Esophagus (tissue), 2 donors: ENCODE measurements at regions not wholly inside any gene's neighbourhood (a gene's known extent, or its start where the extent isn't known, plus 50 kb on each side); places are given as distances from the start of the nearest gene placed in this dataset.
"Not testable (repeated sequence)": the region's sequence is repeated elsewhere in the genome, so short reads cannot be mapped to it uniquely, and the experiment has no call there.

ENCODE experiments used
- H3K27ac ChIP-seq, 2 donors: one replicate each; pipeline ENCODE4 v1.5.1; 2013; ENCODE audit warnings: low read depth in 2 of 2, mild to moderate bottlenecking in 2 of 2, inconsistent platforms in 1 of 2, low read length in 1 of 2, moderate library complexity in 1 of 2
- H3K27me3 ChIP-seq, 2 donors: one replicate each; pipeline ENCODE4 v1.6.1; 2013; ENCODE audit warnings: low read length in 2 of 2, control low read depth in 1 of 2, mild to moderate bottlenecking in 1 of 2; ENCODE audit not compliant: insufficient read depth in 2 of 2, control insufficient read depth in 1 of 2
- H3K36me3 ChIP-seq, 2 donors: one replicate each; pipeline ENCODE4 v1.6.1; 2013; ENCODE audit warnings: low read length in 1 of 2; ENCODE audit not compliant: control insufficient read depth in 2 of 2, insufficient read depth in 2 of 2
- H3K4me1 ChIP-seq, 2 donors: one replicate each; pipeline ENCODE4 v1.6.1; 2013; ENCODE audit warnings: low read length in 1 of 2; ENCODE audit not compliant: control insufficient read depth in 2 of 2, insufficient read depth in 2 of 2
- H3K4me3 ChIP-seq, 2 donors: one replicate each; pipeline ENCODE4 v1.5.1; 2013; ENCODE audit warnings: low read length in 2 of 2, mild to moderate bottlenecking in 2 of 2, low read depth in 1 of 2, moderate library complexity in 1 of 2
- H3K9me3 ChIP-seq, 2 donors: one replicate each; pipeline ENCODE4 v1.6.1; 2013; ENCODE audit warnings: mild to moderate bottlenecking in 2 of 2, low read depth in 1 of 2, low read length in 1 of 2, moderate library complexity in 1 of 2; ENCODE audit not compliant: control insufficient read depth in 2 of 2, insufficient read depth in 1 of 2
- WGBS, 2 donors: extraction: QIAGEN DNeasy Blood & Tissue Kit; methylation state at CpG; one replicate each; pipeline ENCODE4 v1.1.7; 2013; 5-methylcytosine and 5-hydroxymethylcytosine counted together
- donor health status: healthy with polysubstance abuse.
- donor health status: Bipolar disorder and iron deficiency.

- H3K27ac ChIP-seq = no peak overlapping the region
- no peaks in the 10 kb centered on the region for H3K9me3 ChIP-seq
- no peak overlapping the region for H3K4me3 ChIP-seq
- 50 to 52% methylated on average over 27 of the region's 27 CpGs for WGBS, 2 donors
- H3K27me3 ChIP-seq = no peaks in the 10 kb centered on the region
- peaks cover 0 to 2% of the 10 kb centered on the region in 2 donors for H3K4me1 ChIP-seq
- no peaks in the 10 kb centered on the region for H3K36me3 ChIP-seq
These were observed 310.2 kb downstream of the ZNF536 start for GRCh38 chr19:30682146-30682998.

GRCh38 chr19:30681162-30682100 is 309.2 kb downstream of the ZNF536 start:
- WGBS, 2 donors = 74% methylated on average over 19 of the region's 19 CpGs
- no peak overlapping the region for H3K4me3 ChIP-seq
- no peaks in the 10 kb centered on the region for H3K36me3 ChIP-seq
- H3K27ac ChIP-seq = no peak overlapping the region
- no peaks in the 10 kb centered on the region for H3K27me3 ChIP-seq
- no peaks in the 10 kb centered on the region for H3K9me3 ChIP-seq
- peaks cover 0 to 1% of the 10 kb centered on the region in 2 donors for H3K4me1 ChIP-seq

- not testable (repeated sequence) for H3K27me3 ChIP-seq, H3K4me1 ChIP-seq, H3K36me3 ChIP-seq, H3K27ac ChIP-seq, H3K9me3 ChIP-seq, H3K4me3 ChIP-seq
- 83 to 90% methylated on average over 1 of the region's 3 CpGs for WGBS, 2 donors
These were observed 308.2 kb downstream of the ZNF536 start for GRCh38 chr19:30680399-30680798.

GRCh38 chr19:30679789-30680188 is 307.6 kb downstream of the ZNF536 start:
- 69 to 87% methylated on average over 6 of the region's 6 CpGs for WGBS, 2 donors
- Histone ChIP-seq H3K27ac (no peak overlapping the region), H3K36me3 (no peaks in the 10 kb centered on the region), H3K27me3 (no peaks in the 10 kb centered on the region), H3K4me1 (no peaks in the 10 kb centered on the region), H3K4me3 (no peak overlapping the region), H3K9me3 (no peaks in the 10 kb centered on the region)

- H3K27me3 ChIP-seq = no peaks in the 10 kb centered on the region
- no peaks in the 10 kb centered on the region for H3K4me1 ChIP-seq
- H3K36me3 ChIP-seq = no peaks in the 10 kb centered on the region
- H3K9me3 ChIP-seq = no peaks in the 10 kb centered on the region
- no peak overlapping the region for H3K27ac ChIP-seq
- WGBS, 2 donors = 51 to 61% methylated on average over 16 of the region's 16 CpGs
- H3K4me3 ChIP-seq = no peak overlapping the region
These were observed 307.0 kb downstream of the ZNF536 start for GRCh38 chr19:30679153-30679702.

GRCh38 chr19:30678168-30678567 is 306.0 kb downstream of the ZNF536 start:
- 86 to 88% methylated on average over 10 of the region's 10 CpGs for WGBS, 2 donors
- Histone ChIP-seq H3K4me3 (no peak overlapping the region), H3K27ac (no peak overlapping the region), H3K27me3 (no peaks in the 10 kb centered on the region), H3K36me3 (no peaks in the 10 kb centered on the region), H3K9me3 (no peaks in the 10 kb centered on the region), H3K4me1 (no peaks in the 10 kb centered on the region)

GRCh38 chr19:30677702-30678101 is 305.5 kb downstream of the ZNF536 start:
- H3K27me3 ChIP-seq = no peaks in the 10 kb centered on the region
- H3K4me1 ChIP-seq = no peaks in the 10 kb centered on the region
- H3K4me3 ChIP-seq = no peak overlapping the region
- no peaks in the 10 kb centered on the region for H3K9me3 ChIP-seq
- 77 to 81% methylated on average over 6 of the region's 6 CpGs for WGBS, 2 donors
- no peak overlapping the region for H3K27ac ChIP-seq
- H3K36me3 ChIP-seq = no peaks in the 10 kb centered on the region

GRCh38 chr19:30676990-30677679 is 305.0 kb downstream of the ZNF536 start:
- Histone ChIP-seq H3K27ac (no peak overlapping the region), H3K27me3 (no peaks in the 10 kb centered on the region), H3K9me3 (no peaks in the 10 kb centered on the region), H3K4me3 (no peak overlapping the region), H3K4me1 (no peaks in the 10 kb centered on the region), H3K36me3 (no peaks in the 10 kb centered on the region)
- WGBS, 2 donors = 66 to 71% methylated on average over 8 of the region's 8 CpGs

GRCh38 chr19:30675086-30675485 is 302.9 kb downstream of the ZNF536 start:
- 58 to 84% methylated on average over 7 of the region's 7 CpGs for WGBS, 2 donors

More at GRCh38 chr19:30675086-30675485, 302.9 kb downstream of the ZNF536 start:
- H3K4me3 ChIP-seq = no peak overlapping the region
- no peaks in the 10 kb centered on the region for H3K4me1 ChIP-seq
- no peaks in the 10 kb centered on the region for H3K36me3 ChIP-seq
- H3K27me3 ChIP-seq = no peaks in the 10 kb centered on the region
- no peak overlapping the region for H3K27ac ChIP-seq
- H3K9me3 ChIP-seq = no peaks in the 10 kb centered on the region
